Activated CD4-positive, alpha-beta T cell treated with anti-CD3 and anti-CD28 coated beads, Interleukin-2, Interleukin-6, amounts not matched to agents 100 ng/mL and 50 ng/mL, durations not matched to agents 16 hours and 8 hours (primary cell): ENCODE measurements at regions not wholly inside any gene's neighbourhood (a gene's known extent, or its start where the extent isn't known, plus 50 kb on each side); places are given as distances from the start of the nearest gene placed in this dataset.

ENCODE experiments used
- DNase-seq: peaks from one replicate; pipeline ENCODE4 v3.0.0-alpha.2; 2020

DNA sequence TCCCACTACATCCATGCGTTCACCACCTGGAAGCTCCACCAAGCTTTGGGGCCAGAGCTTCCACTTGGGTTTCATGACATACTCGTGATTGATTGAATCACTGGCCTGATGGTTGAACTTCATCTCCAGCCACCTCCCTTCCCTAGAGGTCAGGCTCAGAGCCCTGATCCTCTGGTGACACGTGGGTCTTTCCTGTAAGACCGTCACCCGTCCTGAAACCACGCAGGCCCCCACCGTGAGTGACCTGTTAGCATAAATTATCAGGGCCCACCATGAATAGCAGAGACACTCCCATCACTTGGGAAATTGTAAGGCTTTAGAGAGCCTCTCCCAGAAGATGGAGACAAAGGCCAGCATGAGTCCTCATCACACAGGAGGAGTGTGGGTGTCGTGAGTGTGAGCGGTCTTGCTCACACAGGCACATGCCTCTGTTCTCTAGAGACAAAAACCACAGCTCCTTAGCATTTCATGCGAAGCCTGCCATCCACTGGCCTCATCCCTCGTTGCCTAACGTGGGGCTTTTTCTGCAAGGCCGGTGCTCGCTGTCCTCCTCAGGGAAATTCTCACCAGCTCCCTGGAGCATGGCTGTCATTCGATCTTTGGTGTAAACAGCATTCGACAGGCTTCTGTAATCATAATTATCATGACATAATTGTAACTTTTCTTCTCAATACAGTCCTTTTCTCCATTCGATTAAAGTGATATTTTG, 65.1 kb upstream of the DUSP22 start:
- DNase-seq = no peak

GRCh38 chr6:227812-228338, 64.4 kb upstream of the DUSP22 start:
- DNase-seq = no peak

DNA sequence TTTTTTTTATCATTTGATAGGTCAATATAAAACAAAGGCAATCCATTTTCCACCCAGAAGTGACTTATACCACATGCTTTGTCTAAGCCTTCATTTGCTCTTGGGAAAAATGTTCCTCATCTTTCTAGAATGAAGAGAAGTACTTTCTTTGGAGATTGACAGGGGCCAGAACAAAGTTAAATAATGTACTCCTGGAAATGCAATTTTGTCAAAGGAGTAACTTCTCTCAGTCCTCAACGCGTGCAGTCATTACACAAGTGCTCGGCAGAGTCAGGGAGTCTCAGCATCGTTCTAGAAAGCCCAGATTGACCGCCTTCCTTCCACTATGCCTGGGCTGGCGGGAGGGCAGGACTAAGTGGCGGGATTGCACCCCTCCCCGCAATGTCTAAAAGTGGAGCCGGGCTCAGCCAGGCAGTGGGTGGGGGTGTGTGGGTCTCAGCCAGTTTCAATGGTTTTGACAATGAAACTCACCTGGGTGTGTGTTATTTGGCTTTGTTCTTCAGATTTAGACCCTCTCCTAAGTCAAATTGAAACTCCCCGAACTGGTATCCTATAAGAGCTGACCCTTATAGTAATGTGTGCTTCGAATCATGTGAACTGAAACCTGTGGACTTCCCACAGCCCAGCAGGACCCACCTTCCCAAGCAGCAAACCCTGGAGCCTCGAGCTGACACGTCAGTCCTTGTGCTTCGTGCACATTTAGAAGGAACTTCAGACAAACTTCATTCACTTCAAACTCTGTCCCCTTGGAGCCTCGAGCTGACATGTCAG, 63.2 kb upstream of the DUSP22 start:
- DNase-seq = no peak

DNA sequence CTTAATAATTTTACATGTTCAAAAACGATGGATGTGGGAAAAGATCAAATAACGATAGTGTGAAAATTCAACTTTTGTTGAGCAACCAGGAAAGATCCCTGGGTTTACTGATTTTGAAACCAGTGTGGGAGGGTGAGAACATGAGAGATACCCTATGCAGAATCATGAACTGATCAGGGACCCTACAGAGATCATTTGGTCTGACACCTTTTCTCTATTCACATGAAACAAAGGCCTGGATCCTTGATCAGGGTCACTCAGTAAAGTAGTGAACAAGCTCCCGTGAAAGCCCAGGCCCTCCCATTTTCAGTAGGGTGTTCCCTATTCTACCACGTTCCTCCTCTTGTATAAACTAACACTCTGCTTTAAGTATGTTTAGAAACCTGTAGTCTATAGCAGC, 60.5 kb upstream of the DUSP22 start:
- DNase-seq = peak; percentile 58

- no peak for DNase-seq
Measured at GRCh38 chr6:232982-233640, 59.2 kb upstream of the DUSP22 start.

- DNase-seq = no peak
Measured at GRCh38 chr6:234706-235372, 57.4 kb upstream of the DUSP22 start.

DNA sequence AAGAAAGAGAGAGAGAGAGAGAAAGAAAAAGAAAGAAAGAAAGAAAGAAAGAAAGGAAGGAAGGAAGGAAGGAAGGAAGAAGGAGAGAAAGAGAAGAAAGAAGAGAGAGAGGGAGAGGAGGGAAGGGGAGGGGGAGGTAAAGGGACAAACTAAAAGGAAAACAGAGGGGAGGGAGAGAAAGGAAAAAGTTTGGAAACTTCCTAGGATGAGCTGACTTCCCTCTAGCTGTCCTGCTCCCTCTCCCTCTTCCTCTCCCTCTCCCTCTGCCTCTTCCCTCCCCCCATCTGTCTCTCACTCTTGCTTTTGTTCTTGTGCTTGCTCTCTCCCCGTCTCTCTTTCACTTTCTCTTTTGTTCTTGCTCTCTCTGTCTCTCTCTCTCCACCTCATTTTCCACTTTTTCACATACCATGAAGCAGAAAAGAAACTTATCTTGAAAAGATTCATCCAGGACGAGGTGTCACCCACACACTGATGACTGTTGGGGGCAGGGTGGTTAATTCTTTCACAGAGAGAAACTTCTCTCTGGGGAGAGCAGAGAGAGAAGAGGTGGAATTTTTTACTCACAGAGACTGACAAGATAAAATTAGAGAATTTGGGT, 56.4 kb upstream of the DUSP22 start:
- peak; percentile 83 for DNase-seq

DNA sequence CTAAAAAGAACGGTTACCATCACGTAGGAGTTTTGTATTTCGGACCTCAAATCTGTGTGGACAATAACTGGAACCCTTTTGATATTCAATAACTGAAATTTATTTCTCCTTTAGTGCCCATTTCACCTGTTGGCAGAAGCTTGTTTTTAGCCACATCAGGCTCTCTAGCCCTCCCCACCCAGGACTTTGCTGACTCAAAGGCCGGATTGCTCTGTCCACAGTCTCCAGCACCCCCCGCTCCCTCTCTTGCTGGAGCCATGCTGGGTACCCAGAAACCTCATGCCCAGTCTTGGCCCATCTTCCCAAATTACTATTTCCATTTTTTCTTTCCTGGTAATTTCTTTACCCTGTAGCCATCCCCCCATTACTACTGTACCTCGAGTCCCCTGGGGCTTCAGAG, 55.8 kb upstream of the DUSP22 start:
- no peak for DNase-seq

DNA sequence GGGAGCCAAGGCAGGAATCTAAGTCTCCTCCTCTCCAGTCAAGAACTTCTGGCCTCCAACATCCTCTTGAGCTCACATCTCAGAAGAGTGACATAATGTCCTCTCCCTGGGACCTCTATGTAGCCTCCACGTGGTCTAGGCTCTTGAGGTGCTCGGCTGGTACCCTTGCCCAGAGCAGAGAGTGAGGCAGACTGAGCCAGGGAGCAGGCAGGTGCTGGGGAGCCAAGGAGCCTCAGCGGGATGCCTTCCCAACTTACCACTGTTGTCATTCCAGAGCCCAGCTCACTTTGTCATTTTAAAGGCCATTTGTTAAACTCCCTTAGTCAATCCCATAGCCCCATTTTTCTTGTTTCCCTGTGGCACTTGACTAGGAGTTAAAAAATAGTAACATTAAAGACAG, 52.1 kb upstream of the DUSP22 start:
- DNase-seq = no peak

GRCh38 chr6:241336-241865, 50.9 kb upstream of the DUSP22 start:
- DNase-seq = no peak
